GM12873 (cell line): ENCODE measurements at regions not wholly inside any gene's neighbourhood (a gene's known extent, or its start where the extent isn't known, plus 50 kb on each side); places are given as distances from the start of the nearest gene placed in this dataset.

ENCODE experiments used
- CTCF ChIP-seq: IDR thresholded peaks from 2 replicates; pipeline ENCODE4 v1.5.1; 2012; ENCODE audit warnings: low read depth, mild to moderate bottlenecking, moderate library complexity, low read length, control low read depth; ENCODE audit not compliant: insufficient read depth; ENCODE audit errors: missing control alignments

GRCh38 chr5:85784746-85785145 lies 833.0 kb upstream of the COX7C start:
- TF ChIP-seq CTCF, result no peak

DNA sequence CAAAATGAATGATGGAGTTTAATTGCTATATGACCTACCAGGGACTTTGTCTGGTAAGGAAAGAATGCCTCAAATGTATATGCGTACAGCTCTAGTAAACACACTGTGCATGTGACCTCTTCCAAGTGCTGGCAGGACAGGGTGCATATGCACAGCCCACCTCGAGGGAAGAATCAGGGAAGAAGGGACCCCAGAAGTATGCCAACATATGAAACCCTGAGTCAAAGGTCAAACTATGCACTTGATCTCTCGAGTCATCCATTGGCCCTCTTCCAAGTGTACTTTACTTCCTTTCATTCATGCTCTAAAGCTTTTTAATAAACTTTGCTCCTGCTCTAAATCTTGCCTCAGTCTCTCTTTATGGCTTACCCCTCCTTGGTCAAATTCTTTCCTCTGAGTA lies 804.6 kb upstream of the COX7C start:
- TF ChIP-seq CTCF, result no peak

DNA sequence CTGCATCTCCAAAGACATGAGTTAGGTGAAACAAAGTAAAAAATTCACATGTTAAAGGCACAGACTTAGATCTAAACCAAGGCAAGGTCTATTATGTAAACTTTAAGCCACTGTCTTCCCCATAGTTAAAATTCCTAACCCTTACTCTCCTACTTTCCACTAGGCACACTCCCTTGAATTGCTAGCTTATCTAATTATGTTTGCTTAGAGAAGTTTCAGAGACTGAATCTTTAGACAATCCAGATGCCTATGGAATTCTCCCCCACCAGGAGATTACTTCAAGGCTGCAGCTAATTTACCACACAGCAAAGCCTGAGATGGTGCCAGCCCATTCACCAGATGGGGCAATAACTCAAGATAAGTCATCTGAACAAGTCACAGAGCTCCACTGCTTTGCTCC lies 803.1 kb upstream of the COX7C start:
- no peak for TF ChIP-seq CTCF

- TF ChIP-seq CTCF, result no peak
Measured at GRCh38 chr5:85823462-85824426, 794.0 kb upstream of the COX7C start.

DNA sequence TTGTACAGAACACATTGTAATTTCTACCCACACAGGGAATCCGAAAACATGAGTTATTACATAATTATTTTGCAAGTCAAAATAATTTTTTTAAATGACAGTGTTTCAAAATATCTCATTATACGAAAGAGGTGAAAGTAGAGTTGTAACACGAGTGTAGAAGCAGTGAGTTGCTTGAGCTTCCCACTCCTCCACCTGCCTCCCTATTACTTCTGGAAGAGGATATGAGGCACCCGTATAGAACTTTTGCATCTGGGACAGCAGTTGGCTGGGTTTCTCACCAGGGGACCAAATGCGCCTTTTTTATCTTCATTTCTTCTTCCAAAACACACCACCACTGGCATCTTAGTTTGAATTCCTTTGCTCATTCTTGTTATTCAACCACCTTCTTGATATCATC lies 779.0 kb upstream of the COX7C start:
- TF ChIP-seq CTCF, result no peak

DNA sequence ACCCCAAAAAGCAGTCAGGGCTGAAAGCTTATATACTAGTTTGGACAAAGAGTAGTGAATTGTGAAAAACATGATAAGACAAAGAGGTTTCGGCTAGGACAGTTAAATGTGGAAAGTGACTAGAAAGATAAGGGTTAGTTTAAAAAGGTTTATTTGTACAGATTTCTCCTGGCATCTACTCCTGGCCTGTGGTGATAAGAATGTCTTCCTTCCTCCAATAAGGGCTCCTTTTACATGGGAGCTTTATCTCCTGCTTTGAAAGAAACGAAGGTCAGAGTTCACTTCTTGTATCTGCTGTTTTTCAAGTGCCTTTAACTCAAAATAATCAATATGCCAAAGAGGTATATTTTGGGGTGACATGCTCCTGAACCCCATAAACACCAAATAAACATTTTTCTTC lies 776.1 kb upstream of the COX7C start:
- TF ChIP-seq CTCF, result no peak

GRCh38 chr5:85843535-85843934 lies 774.2 kb upstream of the COX7C start:
- TF ChIP-seq CTCF, result no peak
